ENCODE measurements at regions not wholly inside any gene's neighbourhood (a gene's known extent, or its start where the extent isn't known, plus 50 kb on each side); places are given as distances from the start of the nearest gene placed in this dataset.
A peak's percentile ranks its signal among the peaks of the same experiment; 100 is the strongest.
"Not testable (repeated sequence)": the region's sequence is repeated elsewhere in the genome, so short reads cannot be mapped to it uniquely, and the experiment has no call there.

- no peak for DNase-seq
- TF ChIP-seq CTCF (IDR thresholded peaks at IDR 0.05): no peak
- Mint-ChIP-seq H3K4me3 (no peak overlapping the region), H3K4me1 (ENCODE audit: low read depth) (no peaks in the 10 kb centered on the region), H3K9me3 (peaks cover 5% of the 10 kb centered on the region; the same call in 1 of the 2 replicates), H3K27me3 (ENCODE audit: insufficient read depth) (no peaks in the 10 kb centered on the region), H3K27ac (no peak overlapping the region), H3K36me3 (ENCODE audit: low read depth) (no peaks in the 10 kb centered on the region)
Observed at GRCh38 chr4:116202524-116202923, 882.9 kb downstream of the TRAM1L1 start.

DNA sequence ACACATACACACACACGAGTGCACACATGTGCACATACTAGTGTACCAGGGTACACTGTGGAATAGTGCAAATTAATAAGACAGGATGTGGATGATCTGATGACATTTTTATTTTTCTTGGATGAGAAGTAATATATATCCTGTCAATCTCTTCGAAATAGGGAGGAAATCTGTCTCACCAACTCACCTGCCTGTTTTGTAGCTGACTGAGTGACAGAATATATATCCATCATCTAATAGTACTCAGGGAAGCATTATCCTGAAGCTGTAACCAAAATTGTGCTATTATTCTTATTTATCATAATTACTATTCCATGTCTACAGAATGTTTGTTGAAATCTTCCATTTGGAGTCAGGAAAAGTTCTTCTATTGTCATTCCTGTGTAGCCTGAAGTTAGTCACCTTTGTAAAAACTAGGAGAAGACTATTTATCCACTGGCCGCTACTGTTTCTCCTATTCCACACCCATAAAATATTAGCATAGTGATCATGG, 888.0 kb downstream of the TRAM1L1 start:
- TF ChIP-seq CTCF (IDR thresholded peaks at IDR 0.05): no peak
- Mint-ChIP-seq H3K4me3 (no peak overlapping the region), H3K9me3 (peaks cover 13% of the 10 kb centered on the region), H3K27ac (no peak overlapping the region), H3K36me3 (ENCODE audit: low read depth) (peaks cover 5% of the 10 kb centered on the region; the same call in 1 of the 2 replicates), H3K4me1 (ENCODE audit: low read depth) (no peaks in the 10 kb centered on the region), H3K27me3 (ENCODE audit: insufficient read depth) (no peaks in the 10 kb centered on the region)
- DNase-seq: no peak

GRCh38 chr4:116183241-116183640, 902.1 kb downstream of the TRAM1L1 start:
- no peak for TF ChIP-seq CTCF (IDR thresholded peaks at IDR 0.05)
- H3K27me3 Mint-ChIP-seq (ENCODE audit: insufficient read depth): no peaks in the 10 kb centered on the region
- no peaks in the 10 kb centered on the region for H3K36me3 Mint-ChIP-seq (ENCODE audit: low read depth)

GRCh38 chr4:116180157-116180601, 905.2 kb downstream of the TRAM1L1 start:
- Mint-ChIP-seq H3K27ac (no peak overlapping the region), H3K36me3 (ENCODE audit: low read depth) (no peaks in the 10 kb centered on the region), H3K9me3 (peaks cover 10% of the 10 kb centered on the region), H3K4me3 (no peak overlapping the region), H3K27me3 (ENCODE audit: insufficient read depth) (no peaks in the 10 kb centered on the region), H3K4me1 (ENCODE audit: low read depth) (no peaks in the 10 kb centered on the region)
- TF ChIP-seq CTCF (IDR thresholded peaks at IDR 0.05): peak; percentile 48; the same call in 1 of the 2 replicates
- no peak for DNase-seq

More at GRCh38 chr4:116183241-116183640, 902.1 kb downstream of the TRAM1L1 start:
- no peak overlapping the region for H3K4me3 Mint-ChIP-seq
- DNase-seq: no peak
- peaks cover 21% of the 10 kb centered on the region for H3K9me3 Mint-ChIP-seq
- H3K27ac Mint-ChIP-seq: no peak overlapping the region
- H3K4me1 Mint-ChIP-seq (ENCODE audit: low read depth): no peaks in the 10 kb centered on the region

DNA sequence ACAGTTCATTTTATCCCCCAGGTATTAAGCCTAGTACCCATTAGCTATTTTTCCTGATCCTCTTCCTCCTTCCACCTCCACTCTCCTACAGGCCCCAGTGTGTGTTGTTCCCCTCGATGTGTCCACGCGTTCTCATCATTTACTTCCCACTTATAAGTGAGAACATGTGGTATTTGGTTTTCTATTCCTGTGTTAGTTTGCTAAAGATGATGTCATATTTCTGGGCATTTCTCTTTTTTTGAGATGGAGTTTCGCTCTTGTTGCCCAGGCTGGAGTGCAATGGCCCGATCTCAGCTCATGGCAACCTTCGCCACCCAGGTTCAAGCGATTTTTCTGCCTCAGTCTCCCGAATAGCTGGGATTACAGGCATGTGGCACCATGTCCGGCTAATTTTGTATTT, 934.0 kb downstream of the TRAM1L1 start:
- H3K27me3 Mint-ChIP-seq (ENCODE audit: insufficient read depth); H3K4me3 Mint-ChIP-seq; H3K27ac Mint-ChIP-seq; H3K36me3 Mint-ChIP-seq (ENCODE audit: low read depth); DNase-seq; H3K4me1 Mint-ChIP-seq (ENCODE audit: low read depth): not testable (repeated sequence)
- peaks cover 34% of the 10 kb centered on the region for H3K9me3 Mint-ChIP-seq

GRCh38 chr4:116150152-116150551, 935.2 kb downstream of the TRAM1L1 start:
- no peak overlapping the region for H3K27ac Mint-ChIP-seq
- H3K27me3 Mint-ChIP-seq (ENCODE audit: insufficient read depth): no peaks in the 10 kb centered on the region
- no peak overlapping the region for H3K4me3 Mint-ChIP-seq
- peaks cover 41% of the 10 kb centered on the region for H3K9me3 Mint-ChIP-seq
- DNase-seq: no peak
- H3K4me1 Mint-ChIP-seq (ENCODE audit: low read depth): no peaks in the 10 kb centered on the region
- TF ChIP-seq CTCF (IDR thresholded peaks at IDR 0.05): no peak
- H3K36me3 Mint-ChIP-seq (ENCODE audit: low read depth): no peaks in the 10 kb centered on the region; the same call in 1 of the 2 replicates

All from HFFc6 (cell line).